GM12864 (cell line): ENCODE measurements at regions not wholly inside any gene's neighbourhood (a gene's known extent, or its start where the extent isn't known, plus 50 kb on each side); places are given as distances from the start of the nearest gene placed in this dataset.

ENCODE experiments used
- DNase-seq: peaks from one replicate; pipeline ENCODE4 v3.0.0-alpha.2; 2011; ENCODE audit warnings: low read depth
- H3K4me3 ChIP-seq: 2 replicates; pipeline ENCODE4 v1.5.1; 2011; ENCODE audit warnings: mild to moderate bottlenecking, low read depth, low read length, control low read depth
- TF ChIP-seq, protein P1 (sequence below): IDR thresholded peaks from 2 replicates; pipeline ENCODE4 v1.5.1; 2011; ENCODE audit warnings: low read depth, mild to moderate bottlenecking, moderate library complexity, low read length, control low read depth, inconsistent platforms; ENCODE audit errors: missing control alignments

GRCh38 chr2:155070489-155070888 lies 372.0 kb downstream of the KCNJ3 start:
- DNase-seq, result no peak
- TF ChIP-seq, protein P1, sequence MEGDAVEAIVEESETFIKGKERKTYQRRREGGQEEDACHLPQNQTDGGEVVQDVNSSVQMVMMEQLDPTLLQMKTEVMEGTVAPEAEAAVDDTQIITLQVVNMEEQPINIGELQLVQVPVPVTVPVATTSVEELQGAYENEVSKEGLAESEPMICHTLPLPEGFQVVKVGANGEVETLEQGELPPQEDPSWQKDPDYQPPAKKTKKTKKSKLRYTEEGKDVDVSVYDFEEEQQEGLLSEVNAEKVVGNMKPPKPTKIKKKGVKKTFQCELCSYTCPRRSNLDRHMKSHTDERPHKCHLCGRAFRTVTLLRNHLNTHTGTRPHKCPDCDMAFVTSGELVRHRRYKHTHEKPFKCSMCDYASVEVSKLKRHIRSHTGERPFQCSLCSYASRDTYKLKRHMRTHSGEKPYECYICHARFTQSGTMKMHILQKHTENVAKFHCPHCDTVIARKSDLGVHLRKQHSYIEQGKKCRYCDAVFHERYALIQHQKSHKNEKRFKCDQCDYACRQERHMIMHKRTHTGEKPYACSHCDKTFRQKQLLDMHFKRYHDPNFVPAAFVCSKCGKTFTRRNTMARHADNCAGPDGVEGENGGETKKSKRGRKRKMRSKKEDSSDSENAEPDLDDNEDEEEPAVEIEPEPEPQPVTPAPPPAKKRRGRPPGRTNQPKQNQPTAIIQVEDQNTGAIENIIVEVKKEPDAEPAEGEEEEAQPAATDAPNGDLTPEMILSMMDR, result no peak
- H3K4me3 ChIP-seq, result no peak overlapping the region

DNA sequence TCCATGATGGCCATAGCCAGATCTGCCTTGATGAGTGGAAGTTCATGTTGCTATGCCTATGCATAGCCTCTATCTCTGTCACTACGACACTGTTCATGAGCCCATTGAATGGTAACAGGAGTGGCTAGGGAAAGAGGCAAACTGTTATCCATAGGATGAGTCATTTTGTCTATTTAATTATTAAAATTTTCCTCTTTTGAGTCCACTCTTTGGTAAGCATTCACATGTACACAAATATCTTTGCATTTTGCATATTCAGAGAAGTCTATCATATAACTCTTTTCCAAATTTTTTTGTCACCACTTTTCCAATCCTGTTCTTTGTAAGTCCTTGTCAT lies 364.4 kb downstream of the KCNJ3 start:
- no peak for DNase-seq
- no peak overlapping the region for H3K4me3 ChIP-seq
- TF ChIP-seq, protein P1, result no peak

- H3K4me3 ChIP-seq, result no peak overlapping the region
- TF ChIP-seq, protein P1, result no peak
- no peak for DNase-seq
Measured at GRCh38 chr2:155062250-155062921, 363.9 kb downstream of the KCNJ3 start.

GRCh38 chr2:155060896-155061295 lies 362.4 kb downstream of the KCNJ3 start:
- TF ChIP-seq, protein P1, result no peak
- no peak overlapping the region for H3K4me3 ChIP-seq
- DNase-seq, result no peak

- H3K4me3 ChIP-seq, result no peak overlapping the region
- DNase-seq, result no peak
- TF ChIP-seq, protein P1, result no peak
Measured at GRCh38 chr2:155054712-155055111, 356.2 kb downstream of the KCNJ3 start.

DNA sequence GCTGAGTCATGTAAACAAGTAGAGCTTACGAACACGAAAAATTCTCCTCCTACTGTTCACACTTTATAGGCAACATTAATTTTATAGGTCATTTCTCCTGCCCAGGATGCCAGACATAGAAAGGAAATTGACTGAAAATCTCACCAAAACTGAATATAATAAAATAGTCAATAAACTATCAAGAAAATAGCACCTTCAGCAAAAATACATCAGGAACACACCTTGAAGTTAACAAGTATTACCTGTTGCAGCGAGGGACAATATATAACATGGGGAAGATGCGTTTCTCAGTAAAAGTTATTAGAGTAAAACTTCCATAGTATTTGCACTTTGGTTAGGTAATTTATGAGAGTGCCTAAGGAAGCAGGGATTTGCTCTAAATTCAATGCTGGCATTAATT lies 344.6 kb downstream of the KCNJ3 start:
- H3K4me3 ChIP-seq, result no peak overlapping the region
- TF ChIP-seq, protein P1, result no peak
- no peak for DNase-seq

DNA sequence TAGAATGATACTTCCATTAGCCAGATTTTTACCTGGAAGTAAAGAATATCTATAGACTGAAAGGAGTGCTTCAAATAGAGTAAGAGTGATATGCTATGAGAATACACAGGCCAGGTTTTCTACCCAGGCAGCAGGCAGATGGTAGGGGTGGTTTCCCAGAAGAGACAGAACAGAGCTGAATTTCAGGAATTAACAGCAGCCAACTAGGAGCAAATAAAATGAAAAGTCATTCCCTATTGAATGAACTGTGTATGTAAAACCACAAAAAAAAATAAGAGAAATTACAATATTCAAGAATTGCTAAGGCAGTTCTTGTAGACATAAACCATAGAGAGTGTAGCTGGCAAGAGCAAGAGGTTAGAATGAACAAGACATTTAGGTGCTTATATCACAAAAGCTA lies 336.8 kb downstream of the KCNJ3 start:
- H3K4me3 ChIP-seq, result no peak overlapping the region
- DNase-seq, result no peak
- TF ChIP-seq, protein P1, result no peak
